Nephron (organoid): ENCODE measurements at regions not wholly inside any gene's neighbourhood (a gene's known extent, or its start where the extent isn't known, plus 50 kb on each side); places are given as distances from the start of the nearest gene placed in this dataset.
A peak's percentile ranks its signal among the peaks of the same experiment; 100 is the strongest.

Experiments
- H3K27ac Mint-ChIP-seq, 3 experiments: 2 replicates each; pipeline ENCODE4 v1.8.0; 2020; ENCODE audit warnings: mixed read lengths in 3 of 3, mild to moderate bottlenecking in 2 of 3, moderate library complexity in 1 of 3
- H3K27me3 Mint-ChIP-seq: 2 replicates; pipeline ENCODE4 v1.8.0; 2021; ENCODE audit warnings: low read depth, mild to moderate bottlenecking, moderate library complexity, mixed read lengths
- H3K36me3 Mint-ChIP-seq: 2 replicates; pipeline ENCODE4 v1.8.0; 2020; ENCODE audit warnings: low read depth, mixed read lengths
- H3K4me1 Mint-ChIP-seq: 2 replicates; pipeline ENCODE4 v1.8.0; 2020; ENCODE audit warnings: mixed read lengths
- H3K4me3 Mint-ChIP-seq, 3 experiments: 2 replicates each; pipeline ENCODE4 v1.8.0; 2020; ENCODE audit warnings: mild to moderate bottlenecking in 3 of 3, mixed read lengths in 3 of 3, moderate library complexity in 2 of 3
- H3K9me3 Mint-ChIP-seq: 2 replicates; pipeline ENCODE4 v1.8.0; 2020; ENCODE audit warnings: mixed read lengths
- CTCF ChIP-seq, 3 experiments: fragments of 200-600 bp; sonication (generic); IDR thresholded peaks; one replicate each; pipeline ENCODE4 v1.5.0; 2021; ENCODE audit warnings: antibody characterized with exemption in 3 of 3; ENCODE audit not compliant: unreplicated experiment in 3 of 3

DNA sequence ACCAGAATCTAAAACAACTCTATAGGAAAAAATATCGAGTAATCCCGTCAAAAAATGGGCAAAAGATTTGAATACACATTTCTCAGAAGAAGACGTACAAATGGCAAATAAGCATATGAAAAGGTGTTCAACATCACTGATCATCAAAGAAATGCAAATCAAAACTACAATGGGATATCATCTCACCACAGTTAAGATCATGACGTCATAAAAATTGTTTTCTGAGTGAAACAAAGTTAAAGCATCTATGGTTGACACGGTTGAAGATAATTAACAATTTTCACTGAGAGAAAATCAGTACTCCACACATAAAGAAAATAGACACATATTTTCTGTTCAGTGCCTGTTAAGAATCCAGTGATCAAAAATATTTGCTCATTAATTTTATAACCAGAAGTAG lies 1010.8 kb upstream of the ADGRL3 start:
- Mint-ChIP-seq H3K4me1 (no peaks in the 10 kb centered on the region), H3K4me3 (no peak overlapping the region), H3K9me3 (peaks cover 24% of the 10 kb centered on the region), H3K27me3 (no peaks in the 10 kb centered on the region), H3K36me3 (no peaks in the 10 kb centered on the region), H3K27ac (no peak overlapping the region)
- no peak for TF ChIP-seq CTCF (IDR thresholded peaks at IDR 0.05; ENCODE audit: unreplicated experiment in 3 of 3)

- no peaks in the 10 kb centered on the region for H3K36me3 Mint-ChIP-seq
- no peak for TF ChIP-seq CTCF (IDR thresholded peaks at IDR 0.05; ENCODE audit: unreplicated experiment in 3 of 3)
- no peak overlapping the region for H3K27ac Mint-ChIP-seq
- no peak overlapping the region for H3K4me3 Mint-ChIP-seq
- peaks cover 17% of the 10 kb centered on the region for H3K9me3 Mint-ChIP-seq
- no peaks in the 10 kb centered on the region for H3K27me3 Mint-ChIP-seq
- H3K4me1 Mint-ChIP-seq, result no peaks in the 10 kb centered on the region
Measured at GRCh38 chr4:60194214-60194613, 1005.9 kb upstream of the ADGRL3 start.

DNA sequence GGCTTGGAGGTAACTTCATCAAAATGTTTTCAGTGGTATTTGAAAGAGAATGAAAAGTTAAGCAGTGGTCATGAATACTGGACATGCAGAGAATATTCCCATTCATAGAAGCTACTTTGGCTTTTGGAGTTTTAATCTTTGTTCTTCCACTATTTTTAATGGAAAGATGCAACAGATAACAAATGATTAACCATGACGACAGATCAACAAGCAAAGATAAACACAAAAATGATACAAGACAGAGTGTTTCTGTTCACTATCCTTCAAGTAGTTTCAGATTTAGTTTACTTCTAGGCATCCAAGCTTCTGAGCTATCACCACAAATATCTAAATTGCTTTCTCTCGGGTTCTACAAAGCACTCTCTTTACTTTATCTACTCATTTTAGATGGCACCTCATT lies 1004.9 kb upstream of the ADGRL3 start:
- Mint-ChIP-seq H3K27me3 (no peaks in the 10 kb centered on the region), H3K9me3 (peaks cover 15% of the 10 kb centered on the region), H3K4me3 (no peak overlapping the region), H3K27ac (no peak overlapping the region), H3K36me3 (no peaks in the 10 kb centered on the region), H3K4me1 (no peaks in the 10 kb centered on the region)
- no peak for TF ChIP-seq CTCF (IDR thresholded peaks at IDR 0.05; ENCODE audit: unreplicated experiment in 3 of 3)

DNA sequence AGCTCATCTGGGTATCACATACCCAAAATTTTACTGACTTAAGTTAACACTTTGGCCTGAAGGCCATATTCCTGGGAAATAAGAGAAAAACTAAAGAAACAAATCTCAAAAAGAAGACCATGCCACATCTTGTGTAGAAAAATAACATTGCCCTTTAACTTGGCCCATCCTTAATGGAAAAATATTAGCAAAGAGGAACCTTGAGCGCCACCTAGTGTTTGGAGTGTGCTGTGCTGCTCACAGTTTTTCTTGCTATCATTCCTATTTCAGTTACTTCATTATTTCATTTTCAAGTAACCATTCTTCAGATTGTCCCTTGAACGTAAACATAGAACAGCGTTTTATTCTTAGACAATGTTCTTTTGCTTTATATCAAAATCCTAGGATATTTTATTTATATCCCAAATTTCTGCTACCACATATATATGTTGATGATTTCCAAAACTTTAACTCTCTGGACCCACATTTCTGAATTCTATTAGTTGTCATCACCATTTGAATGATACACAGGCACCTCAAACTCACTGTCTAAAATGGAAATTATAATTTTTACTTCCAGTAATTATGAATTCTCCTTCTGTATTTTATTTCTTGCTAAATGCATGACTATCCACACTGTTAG lies 999.0 kb upstream of the ADGRL3 start:
- Mint-ChIP-seq H3K9me3 (no peaks in the 10 kb centered on the region), H3K27ac (no peak overlapping the region), H3K4me1 (no peaks in the 10 kb centered on the region), H3K36me3 (no peaks in the 10 kb centered on the region), H3K4me3 (no peak overlapping the region), H3K27me3 (no peaks in the 10 kb centered on the region)
- TF ChIP-seq CTCF (IDR thresholded peaks at IDR 0.05; ENCODE audit: unreplicated experiment in 3 of 3), result peak; percentile 88 to 91 (median 91)

- peaks cover 9% of the 10 kb centered on the region for H3K9me3 Mint-ChIP-seq
- no peaks in the 10 kb centered on the region for H3K27me3 Mint-ChIP-seq
- no peak for TF ChIP-seq CTCF (IDR thresholded peaks at IDR 0.05; ENCODE audit: unreplicated experiment in 3 of 3)
- no peak overlapping the region for H3K27ac Mint-ChIP-seq
- H3K4me3 Mint-ChIP-seq, result no peak overlapping the region
- no peaks in the 10 kb centered on the region for H3K4me1 Mint-ChIP-seq
- no peaks in the 10 kb centered on the region for H3K36me3 Mint-ChIP-seq
Measured at GRCh38 chr4:60209588-60209987, 990.5 kb upstream of the ADGRL3 start.

GRCh38 chr4:60215906-60216305 lies 984.2 kb upstream of the ADGRL3 start:
- Mint-ChIP-seq H3K36me3 (no peaks in the 10 kb centered on the region), H3K4me1 (no peaks in the 10 kb centered on the region), H3K9me3 (peaks cover under 1% of the 10 kb centered on the region), H3K27me3 (no peaks in the 10 kb centered on the region), H3K4me3 (no peak overlapping the region), H3K27ac (no peak overlapping the region)
- TF ChIP-seq CTCF (IDR thresholded peaks at IDR 0.05; ENCODE audit: unreplicated experiment in 3 of 3), result no peak
